Spleen (tissue), 11 donors: ENCODE measurements at regions not wholly inside any gene's neighbourhood (a gene's known extent, or its start where the extent isn't known, plus 50 kb on each side); places are given as distances from the start of the nearest gene placed in this dataset.

ENCODE experiments used
- DNase-seq: peaks from one replicate; pipeline ENCODE4 v3.0.0-alpha.2; 2020
- H3K27ac ChIP-seq, 8 donors: fragments of 200-600 bp; sonication (generic) in 7 of 8; 1 replicate in 4 of 8; 2 replicates in 4 of 8; pipeline versions ENCODE4 v1.5.0 to v1.8.0; 2016 to 2021; ENCODE audit warnings: inconsistent platforms in 4 of 8, mild to moderate bottlenecking in 4 of 8, moderate library complexity in 1 of 8
- H3K27me3 ChIP-seq, 7 donors: fragments of 200-600 bp; sonication (generic) in 6 of 7; replicated peaks in 1 of 7; 1 replicate in 4 of 7; 2 replicates in 3 of 7; pipeline versions ENCODE4 v1.5.0 to v1.8.0; 2016 to 2021; ENCODE audit warnings: inconsistent platforms in 3 of 7, mild to moderate bottlenecking in 1 of 7
- H3K36me3 ChIP-seq, 6 donors: fragments of 200-600 bp; sonication (generic) in 5 of 6; 1 replicate in 4 of 6; 2 replicates in 2 of 6; pipeline versions ENCODE4 v1.5.0 to v1.8.0; 2016 to 2021; ENCODE audit warnings: inconsistent platforms in 2 of 6
- H3K4me1 ChIP-seq, 6 donors: fragments of 200-600 bp; sonication (generic) in 5 of 6; 1 replicate in 3 of 6; 2 replicates in 3 of 6; pipeline versions ENCODE4 v1.5.0 to v1.8.0; 2016 to 2021; ENCODE audit warnings: inconsistent platforms in 3 of 6
- H3K4me3 ChIP-seq, 8 donors: fragments of 200-600 bp; sonication (generic) in 7 of 8; 1 replicate in 4 of 8; 2 replicates in 4 of 8; pipeline versions ENCODE4 v1.5.0 to v1.8.0; 2016 to 2021; ENCODE audit warnings: inconsistent platforms in 4 of 8, mild to moderate bottlenecking in 4 of 8, moderate library complexity in 2 of 8
- H3K9me3 ChIP-seq, 8 donors: fragments of 200-600 bp; sonication (generic) in 7 of 8; 1 replicate in 4 of 8; 2 replicates in 4 of 8; pipeline versions ENCODE4 v1.5.0 to v1.8.0; 2016 to 2021; ENCODE audit warnings: inconsistent platforms in 4 of 8
- CTCF ChIP-seq, 11 experiments: fragments of 200-600 bp in 7 of 11; fragments of 450-650 bp in 4 of 11; sonication (generic) in 4 of 11; IDR thresholded peaks in 8 of 11; conservative IDR thresholded peaks in 3 of 11; 1 replicate in 7 of 11; 2 replicates in 4 of 11; pipeline versions ENCODE4 v1.4.0 to v1.8.0; 2016 to 2021; ENCODE audit warnings: antibody characterized with exemption in 11 of 11, inconsistent platforms in 4 of 11, mild to moderate bottlenecking in 1 of 11
- POLR2A ChIP-seq, 3 donors: fragments of 450-650 bp; IDR thresholded peaks; one replicate each; pipeline ENCODE4 v1.5.1; 2017; ENCODE audit warnings: antibody characterized with exemption in 3 of 3, mild to moderate bottlenecking in 1 of 3
- POLR2AphosphoS5 ChIP-seq, 3 donors: sonication (generic); formaldehyde crosslinking; IDR thresholded peaks; one replicate each; pipeline ENCODE4 v1.5.1; 2017; ENCODE audit warnings: antibody characterized with exemption in 3 of 3
- WGBS, 5 donors: extraction: QIAGEN DNeasy Blood & Tissue Kit in 3 of 5; methylation state at CpG; one replicate each; pipeline versions ENCODE4 v1.1.5 to v1.1.7; 2013 to 2018; 5-methylcytosine and 5-hydroxymethylcytosine counted together
- intact Hi-C: fragments of 100-400 bp; cut with DNase I; formaldehyde crosslinking; loops from one replicate; pipeline ENCODE4 v1.15.0; 2023; ENCODE audit warnings: low total_unique reads
- donor health status: healthy with polysubstance abuse.
- donor health status: DM: no; HTN: no; CAD: no; lungs with moderate emphysema.
- donor health status: DM: no; HTN: no; CAD: no.
- donor health status: Bipolar disorder and iron deficiency.
- donor health status: healthy.
- donor health status: DM: no; HTN: no; CAD: no.
- donor health status: DM: yes; HTN: yes; CAD: no.

GRCh38 chr11:45094958-45095690 lies 51.3 kb upstream of the PRDM11 start:
- Histone ChIP-seq H3K4me1 (peaks cover 11 to 44% (median 29%) of the 10 kb centered on the region in 6 donors), H3K9me3 (no peaks in the 10 kb centered on the region), H3K36me3 (no peaks in the 10 kb centered on the region), H3K4me3 (no peak overlapping the region), H3K27ac (peak overlapping the region in 1 of 8 donors; percentile 79), H3K27me3 (peaks cover 0 to 5% (median 0%) of the 10 kb centered on the region in 7 donors)
- peak; percentile 65 for DNase-seq
- intact Hi-C loops = no loop called here
- TF ChIP-seq CTCF (IDR thresholded peaks at IDR 0.05 in 8 of 11, conservative IDR thresholded peaks at IDR 0.05 in 3 of 11) (no peak), POLR2AphosphoS5 (IDR thresholded peaks at IDR 0.05) (no peak), POLR2A (IDR thresholded peaks at IDR 0.05) (no peak)
- WGBS, 5 donors = 77 to 86% (median 79%) methylated on average over 10 of the region's 10 CpGs

GRCh38 chr11:45095691-45096010 lies 50.8 kb upstream of the PRDM11 start:
- TF ChIP-seq POLR2AphosphoS5 (IDR thresholded peaks at IDR 0.05) (no peak), CTCF (IDR thresholded peaks at IDR 0.05 in 8 of 11, conservative IDR thresholded peaks at IDR 0.05 in 3 of 11) (no peak), POLR2A (IDR thresholded peaks at IDR 0.05) (no peak)
- H3K36me3 ChIP-seq = no peaks in the 10 kb centered on the region
- intact Hi-C loops = no loop called here
- no peak for DNase-seq
- H3K27ac ChIP-seq = no peak overlapping the region
- H3K4me3 ChIP-seq = no peak overlapping the region
- no peaks in the 10 kb centered on the region for H3K9me3 ChIP-seq
- peaks cover 0 to 5% (median 0%) of the 10 kb centered on the region in 7 donors for H3K27me3 ChIP-seq
- H3K4me1 ChIP-seq = peaks cover 11 to 44% (median 29%) of the 10 kb centered on the region in 6 donors
- 86 to 96% (median 91%) methylated on average over 6 of the region's 6 CpGs for WGBS, 5 donors

- peaks cover 6 to 35% (median 24%) of the 10 kb centered on the region in 6 donors for H3K4me1 ChIP-seq
- H3K4me3 ChIP-seq = no peak overlapping the region
- no peak for DNase-seq
- TF ChIP-seq POLR2AphosphoS5 (IDR thresholded peaks at IDR 0.05) (no peak), CTCF (IDR thresholded peaks at IDR 0.05 in 8 of 11, conservative IDR thresholded peaks at IDR 0.05 in 3 of 11) (no peak), POLR2A (IDR thresholded peaks at IDR 0.05) (no peak)
- no peak overlapping the region for H3K27ac ChIP-seq
- 74 to 88% (median 82%) methylated on average over 4 of the region's 4 CpGs for WGBS, 5 donors
- intact Hi-C loops = no loop called here
- H3K27me3 ChIP-seq = peaks cover 0 to 5% (median 0%) of the 10 kb centered on the region in 7 donors
- H3K9me3 ChIP-seq = no peaks in the 10 kb centered on the region
- no peaks in the 10 kb centered on the region for H3K36me3 ChIP-seq
Measured at GRCh38 chr11:45096636-45097035, 49.8 kb upstream of the PRDM11 start.
